ENCODE measurements at regions not wholly inside any gene's neighbourhood (a gene's known extent, or its start where the extent isn't known, plus 50 kb on each side); places are given as distances from the start of the nearest gene placed in this dataset.
A peak's percentile ranks its signal among the peaks of the same experiment; 100 is the strongest.

DNA sequence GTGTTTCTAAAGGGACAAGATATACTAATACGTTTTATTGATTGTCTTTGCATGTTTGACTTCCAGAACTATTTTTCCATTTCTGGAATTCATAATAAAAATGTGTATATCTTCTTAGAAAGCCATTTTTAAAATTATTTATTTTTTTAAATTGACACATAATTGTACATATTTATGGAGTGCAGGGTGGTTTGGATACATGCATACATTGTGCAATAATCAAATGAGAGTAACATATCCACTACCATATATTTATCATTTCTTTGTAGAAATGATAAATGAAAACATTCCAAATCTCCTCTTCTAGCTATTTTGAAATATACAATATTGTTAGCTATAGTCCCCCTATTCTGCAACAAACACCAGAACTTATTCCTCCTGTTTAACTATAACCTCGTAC is 156.5 kb upstream of the ABI3BP start:
- Mint-ChIP-seq H3K27ac (no peak overlapping the region), H3K9me3 (ENCODE audit: low read depth) (peaks cover 3% of the 10 kb centered on the region), H3K4me1 (ENCODE audit: low read depth) (peaks cover 2% of the 10 kb centered on the region), H3K4me3 (ENCODE audit: low read depth) (no peak overlapping the region), H3K36me3 (ENCODE audit: insufficient read depth) (no peaks in the 10 kb centered on the region), H3K27me3 (no peaks in the 10 kb centered on the region)
- no peak for DNase-seq (ENCODE audit: low spot score, unreplicated experiment)
- TF ChIP-seq CTCF (IDR thresholded peaks at IDR 0.05; ENCODE audit: unreplicated experiment), result no peak

GRCh38 chr3:101149251-101149650 is 156.0 kb upstream of the ABI3BP start:
- Mint-ChIP-seq H3K27me3 (no peaks in the 10 kb centered on the region), H3K4me3 (ENCODE audit: low read depth) (no peak overlapping the region), H3K27ac (no peak overlapping the region), H3K36me3 (ENCODE audit: insufficient read depth) (no peaks in the 10 kb centered on the region), H3K4me1 (ENCODE audit: low read depth) (peaks cover 2% of the 10 kb centered on the region), H3K9me3 (ENCODE audit: low read depth) (peaks cover 3% of the 10 kb centered on the region)
- DNase-seq (ENCODE audit: low spot score, unreplicated experiment), result no peak
- no peak for TF ChIP-seq CTCF (IDR thresholded peaks at IDR 0.05; ENCODE audit: unreplicated experiment)

DNA sequence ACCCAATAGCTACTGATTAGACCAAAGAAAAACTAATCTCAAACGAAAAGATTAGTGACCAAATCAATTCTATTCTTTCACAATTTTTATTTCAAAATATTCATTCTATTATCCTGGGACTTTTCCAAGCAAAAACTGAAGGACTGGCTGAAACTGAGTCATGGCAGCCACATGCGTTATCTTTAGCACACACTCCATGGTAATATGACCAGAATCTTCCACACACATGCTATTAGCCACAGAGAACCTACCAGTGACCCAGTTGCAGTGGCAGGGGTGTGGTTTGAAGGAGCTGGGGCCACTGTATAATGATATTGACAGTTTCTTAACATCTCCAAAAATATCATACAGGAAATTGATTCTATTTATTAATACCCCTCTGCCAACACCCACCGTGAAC is 154.8 kb upstream of the ABI3BP start:
- Mint-ChIP-seq H3K9me3 (ENCODE audit: low read depth) (peaks cover 3% of the 10 kb centered on the region), H3K4me1 (ENCODE audit: low read depth) (peaks cover 7% of the 10 kb centered on the region), H3K27ac (no peak overlapping the region), H3K4me3 (ENCODE audit: low read depth) (no peak overlapping the region), H3K27me3 (no peaks in the 10 kb centered on the region), H3K36me3 (ENCODE audit: insufficient read depth) (no peaks in the 10 kb centered on the region)
- no peak for TF ChIP-seq CTCF (IDR thresholded peaks at IDR 0.05; ENCODE audit: unreplicated experiment)
- DNase-seq (ENCODE audit: low spot score, unreplicated experiment), result no peak

DNA sequence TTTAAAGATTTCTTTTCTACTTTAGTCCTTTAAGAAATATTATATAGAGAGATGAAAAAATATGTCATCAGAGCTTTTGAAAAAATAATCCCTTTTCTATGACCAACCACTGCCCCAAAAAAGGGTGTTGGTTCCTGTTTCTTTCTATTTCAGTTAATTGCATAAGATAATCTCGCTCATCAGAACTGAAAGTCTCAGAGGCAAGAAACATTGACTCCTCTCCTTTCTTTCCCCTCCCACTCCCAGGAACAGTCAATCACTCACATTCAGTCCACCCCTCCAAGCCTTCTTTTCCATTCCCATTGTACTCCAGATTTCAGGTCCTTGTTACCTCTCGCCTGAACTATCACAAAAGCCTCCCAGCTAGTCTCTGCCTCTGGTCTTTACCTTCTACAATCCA is 153.7 kb upstream of the ABI3BP start:
- H3K9me3 Mint-ChIP-seq (ENCODE audit: low read depth), result peaks cover 3% of the 10 kb centered on the region
- no peak for TF ChIP-seq CTCF (IDR thresholded peaks at IDR 0.05; ENCODE audit: unreplicated experiment)
- H3K27ac Mint-ChIP-seq, result no peak overlapping the region
- H3K4me1 Mint-ChIP-seq (ENCODE audit: low read depth), result peaks cover 11% of the 10 kb centered on the region
- no peak for DNase-seq (ENCODE audit: low spot score, unreplicated experiment)
- no peaks in the 10 kb centered on the region for H3K27me3 Mint-ChIP-seq
- no peaks in the 10 kb centered on the region for H3K36me3 Mint-ChIP-seq (ENCODE audit: insufficient read depth)
- no peak overlapping the region for H3K4me3 Mint-ChIP-seq (ENCODE audit: low read depth)

DNA sequence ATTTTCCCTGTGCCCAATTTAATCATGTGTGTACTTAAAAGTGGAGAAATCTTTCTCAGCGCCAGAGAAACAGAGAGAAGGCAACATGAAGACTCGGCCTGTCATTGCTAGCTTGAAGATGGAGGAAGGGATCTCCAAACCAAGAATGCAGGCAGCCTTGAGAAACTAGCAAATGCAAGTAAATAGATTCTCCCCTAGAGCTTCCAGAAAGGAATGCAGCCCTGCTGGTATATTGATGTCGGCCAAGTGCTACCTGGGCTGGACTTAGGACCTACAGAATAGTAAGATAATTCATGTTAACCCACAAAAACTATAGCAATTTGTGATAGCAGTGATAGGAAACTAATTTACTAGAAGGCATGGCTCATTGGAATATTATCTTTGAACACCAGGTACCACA is 150.9 kb upstream of the ABI3BP start:
- H3K4me3 Mint-ChIP-seq (ENCODE audit: low read depth), result no peak overlapping the region
- no peaks in the 10 kb centered on the region for H3K27me3 Mint-ChIP-seq
- peaks cover 11% of the 10 kb centered on the region for H3K4me1 Mint-ChIP-seq (ENCODE audit: low read depth)
- TF ChIP-seq CTCF (IDR thresholded peaks at IDR 0.05; ENCODE audit: unreplicated experiment), result peak; percentile 10
- H3K9me3 Mint-ChIP-seq (ENCODE audit: low read depth), result peaks cover 3% of the 10 kb centered on the region
- no peak overlapping the region for H3K27ac Mint-ChIP-seq
- DNase-seq (ENCODE audit: low spot score, unreplicated experiment), result no peak
- H3K36me3 Mint-ChIP-seq (ENCODE audit: insufficient read depth), result no peaks in the 10 kb centered on the region

Measured in progenitor cell of endocrine pancreas (in vitro differentiated cells).